ENCODE measurements at regions not wholly inside any gene's neighbourhood (a gene's known extent, or its start where the extent isn't known, plus 50 kb on each side); places are given as distances from the start of the nearest gene placed in this dataset.

DNA sequence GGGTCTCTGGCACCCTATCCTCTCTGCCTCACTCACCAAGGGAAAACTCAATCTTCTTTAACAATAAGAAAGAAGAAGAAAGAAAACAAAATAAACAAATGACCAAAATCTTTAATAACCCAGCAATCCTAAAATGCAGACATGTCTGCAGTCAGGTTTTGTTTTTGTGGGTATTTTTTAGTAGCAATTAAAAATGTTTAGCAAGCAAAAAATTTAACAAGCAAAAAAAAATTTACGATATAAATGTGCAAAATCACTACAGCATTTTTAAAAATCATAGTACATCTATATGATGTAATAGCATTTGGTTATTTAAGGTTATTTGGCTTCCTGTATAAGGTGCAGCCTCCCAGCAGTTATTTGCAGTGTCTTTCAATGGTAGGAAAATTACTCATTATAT is 151.3 kb upstream of the MAP3K1 start:
- TF ChIP-seq, protein P1, sequence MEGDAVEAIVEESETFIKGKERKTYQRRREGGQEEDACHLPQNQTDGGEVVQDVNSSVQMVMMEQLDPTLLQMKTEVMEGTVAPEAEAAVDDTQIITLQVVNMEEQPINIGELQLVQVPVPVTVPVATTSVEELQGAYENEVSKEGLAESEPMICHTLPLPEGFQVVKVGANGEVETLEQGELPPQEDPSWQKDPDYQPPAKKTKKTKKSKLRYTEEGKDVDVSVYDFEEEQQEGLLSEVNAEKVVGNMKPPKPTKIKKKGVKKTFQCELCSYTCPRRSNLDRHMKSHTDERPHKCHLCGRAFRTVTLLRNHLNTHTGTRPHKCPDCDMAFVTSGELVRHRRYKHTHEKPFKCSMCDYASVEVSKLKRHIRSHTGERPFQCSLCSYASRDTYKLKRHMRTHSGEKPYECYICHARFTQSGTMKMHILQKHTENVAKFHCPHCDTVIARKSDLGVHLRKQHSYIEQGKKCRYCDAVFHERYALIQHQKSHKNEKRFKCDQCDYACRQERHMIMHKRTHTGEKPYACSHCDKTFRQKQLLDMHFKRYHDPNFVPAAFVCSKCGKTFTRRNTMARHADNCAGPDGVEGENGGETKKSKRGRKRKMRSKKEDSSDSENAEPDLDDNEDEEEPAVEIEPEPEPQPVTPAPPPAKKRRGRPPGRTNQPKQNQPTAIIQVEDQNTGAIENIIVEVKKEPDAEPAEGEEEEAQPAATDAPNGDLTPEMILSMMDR (IDR thresholded peaks at IDR 0.05; ENCODE audit: borderline replicate concordance, control extremely low read depth, extremely low read depth, insufficient read depth, missing control alignments): no peak
- no peak for DNase-seq (ENCODE audit: low spot score)
- in situ Hi-C loops (cut with MboI; ENCODE audit: low sequenced_read_pairs, unreplicated experiment): no loop called here

DNA sequence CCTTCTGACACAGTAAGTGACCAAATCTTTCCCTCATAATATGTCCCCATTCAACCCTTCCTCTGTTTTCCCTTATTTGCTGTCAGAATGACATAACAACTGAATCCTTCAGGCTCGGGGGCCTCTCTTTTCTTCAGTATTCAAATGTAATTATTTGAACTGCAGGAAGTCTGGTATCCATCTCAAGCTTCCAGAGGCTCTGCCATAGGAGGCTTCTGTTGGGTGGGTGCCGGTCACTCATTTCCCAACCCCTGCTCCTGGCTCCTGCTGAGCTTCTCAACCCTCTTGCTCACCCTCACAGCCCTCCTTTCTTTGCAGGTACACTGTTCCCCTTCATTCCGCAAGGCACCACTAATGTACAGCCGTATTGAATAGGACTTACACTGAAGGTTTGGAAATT is 151.8 kb upstream of the MAP3K1 start:
- no peak for DNase-seq (ENCODE audit: low spot score)
- in situ Hi-C loops (cut with MboI; ENCODE audit: low sequenced_read_pairs, unreplicated experiment): no loop called here

DNA sequence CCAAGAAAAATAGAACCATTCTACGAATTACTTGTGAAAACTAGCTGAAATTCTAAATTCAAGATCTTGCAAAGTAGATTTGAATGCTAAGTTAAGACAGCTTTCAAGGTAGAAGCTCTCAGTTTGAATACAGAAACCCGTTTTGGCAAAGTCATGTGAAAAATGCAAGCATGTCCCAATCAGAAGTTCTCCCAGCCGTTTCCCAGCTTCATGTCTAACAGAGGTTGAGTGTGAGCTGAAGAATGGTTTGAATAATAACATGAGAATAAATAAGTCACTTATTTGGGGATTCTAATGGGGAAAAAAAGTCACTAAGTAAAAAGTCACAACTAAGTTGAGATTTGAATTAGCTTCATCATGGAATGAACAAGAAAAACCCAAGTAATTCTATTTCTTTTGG is 152.5 kb upstream of the MAP3K1 start:
- TF ChIP-seq, protein P1 (IDR thresholded peaks at IDR 0.05; ENCODE audit: borderline replicate concordance, control extremely low read depth, extremely low read depth, insufficient read depth, missing control alignments): no peak
- in situ Hi-C loops (cut with MboI; ENCODE audit: low sequenced_read_pairs, unreplicated experiment): no loop called here
- DNase-seq (ENCODE audit: low spot score): no peak

More for the DNA sequence above, 151.8 kb upstream of the MAP3K1 start:
- TF ChIP-seq, protein P1 (IDR thresholded peaks at IDR 0.05; ENCODE audit: borderline replicate concordance, control extremely low read depth, extremely low read depth, insufficient read depth, missing control alignments): no peak

DNA sequence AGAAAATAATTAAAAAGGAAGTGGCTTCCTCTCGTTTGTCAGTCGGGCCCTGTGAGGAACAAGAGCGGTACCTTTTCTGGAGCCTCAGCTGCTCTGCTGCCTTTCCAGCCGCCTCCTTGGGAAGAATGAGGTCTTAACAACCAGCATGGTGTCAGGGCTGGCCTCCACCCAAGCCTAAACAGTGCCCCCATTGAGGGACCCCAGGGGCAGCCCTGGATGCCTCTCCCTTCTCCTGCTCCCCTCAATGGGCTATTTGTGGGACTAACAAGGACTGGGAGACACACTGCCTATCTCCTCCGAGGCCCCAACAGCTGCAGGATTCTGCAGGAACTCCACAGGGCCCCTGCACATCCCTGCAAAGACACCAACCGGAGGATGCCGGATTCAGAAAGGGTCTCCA is 155.4 kb upstream of the MAP3K1 start:
- no peak for DNase-seq (ENCODE audit: low spot score)
- TF ChIP-seq, protein P1 (IDR thresholded peaks at IDR 0.05; ENCODE audit: borderline replicate concordance, control extremely low read depth, extremely low read depth, insufficient read depth, missing control alignments): no peak
- in situ Hi-C loops (cut with MboI; ENCODE audit: low sequenced_read_pairs, unreplicated experiment): no loop called here

DNA sequence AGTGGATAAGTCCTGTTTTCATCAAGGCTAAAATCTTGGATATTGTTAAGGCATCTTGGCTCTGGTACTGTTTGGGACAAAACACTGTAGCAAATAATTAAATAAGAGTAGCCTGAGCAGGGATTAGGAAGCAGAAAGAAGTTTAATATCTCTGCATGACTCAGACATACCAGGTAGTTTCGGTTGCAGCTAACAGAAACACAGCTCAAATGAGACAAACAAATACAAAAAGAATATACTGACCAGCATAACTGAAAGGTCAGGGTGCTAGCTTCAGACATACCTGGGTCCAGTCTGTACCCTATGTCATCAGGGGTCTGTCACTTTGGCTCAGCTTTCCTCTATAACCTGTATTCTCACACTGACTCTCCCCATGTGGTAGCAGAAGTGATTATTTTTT is 156.4 kb upstream of the MAP3K1 start:
- in situ Hi-C loops (cut with MboI; ENCODE audit: low sequenced_read_pairs, unreplicated experiment): no loop called here
- no peak for DNase-seq (ENCODE audit: low spot score)
- TF ChIP-seq, protein P1 (IDR thresholded peaks at IDR 0.05; ENCODE audit: borderline replicate concordance, control extremely low read depth, extremely low read depth, insufficient read depth, missing control alignments): no peak

DNA sequence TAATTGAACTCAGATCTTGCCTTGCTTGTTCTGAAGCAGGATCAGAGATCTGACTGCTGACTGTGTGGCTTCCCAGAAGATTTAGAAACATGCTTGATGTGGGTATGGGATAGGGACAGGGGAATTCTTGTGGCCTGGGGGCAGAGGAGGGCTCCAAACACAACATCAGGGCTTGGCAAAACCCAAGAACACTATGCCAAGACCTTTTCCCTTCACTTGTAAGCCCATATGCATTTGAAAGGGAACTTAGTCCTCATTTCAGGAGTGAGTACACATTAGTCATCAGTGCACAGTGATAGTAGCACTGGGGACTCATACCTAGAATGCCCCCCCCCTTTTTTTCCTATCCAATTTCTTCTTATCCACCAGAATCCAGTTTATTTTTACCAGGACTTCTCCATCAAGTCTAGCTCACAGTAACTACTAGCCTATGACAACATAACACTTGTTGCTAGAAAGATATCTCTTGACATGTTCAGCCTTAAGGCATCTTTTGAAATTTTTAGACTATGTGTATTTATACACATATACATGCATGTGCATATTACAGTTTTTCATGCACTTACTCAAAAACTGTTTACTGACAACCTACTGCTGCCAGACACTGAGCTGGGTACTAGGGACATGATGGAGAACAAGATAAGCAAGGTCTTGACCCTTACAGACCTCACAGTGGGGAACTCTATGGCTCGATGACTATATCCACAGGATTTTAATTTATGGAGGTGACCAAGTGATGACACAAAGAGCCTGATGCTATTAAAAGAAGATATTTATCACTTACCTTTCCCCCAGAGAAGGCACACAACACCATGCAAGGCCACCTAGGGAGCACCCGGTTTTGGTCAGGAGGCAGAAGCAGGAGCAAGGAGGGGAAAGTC is 158.3 kb upstream of the MAP3K1 start:
- in situ Hi-C loops (cut with MboI; ENCODE audit: low sequenced_read_pairs, unreplicated experiment): no loop called here
- no peak for DNase-seq (ENCODE audit: low spot score)
- TF ChIP-seq, protein P1 (IDR thresholded peaks at IDR 0.05; ENCODE audit: borderline replicate concordance, control extremely low read depth, extremely low read depth, insufficient read depth, missing control alignments): no peak

Measured in GM13976 (cell line).